ENCODE measurements at regions not wholly inside any gene's neighbourhood (a gene's known extent, or its start where the extent isn't known, plus 50 kb on each side); places are given as distances from the start of the nearest gene placed in this dataset.

- Mint-ChIP-seq H3K27ac (ENCODE audit: unreplicated experiment) (no peak overlapping the region), H3K9me3 (peaks cover 2% of the 10 kb centered on the region), H3K36me3 (ENCODE audit: low read depth) (no peaks in the 10 kb centered on the region), H3K27me3 (ENCODE audit: low read depth) (no peaks in the 10 kb centered on the region), H3K4me3 (no peak overlapping the region), H3K4me1 (no peaks in the 10 kb centered on the region)
- no peak for DNase-seq (ENCODE audit: low read depth, low spot score)
- TF ChIP-seq CTCF (conservative IDR thresholded peaks at IDR 0.05): no peak
Observed at GRCh38 chr1:71312545-71312944, 231.7 kb upstream of the ZRANB2 start.

- no peak overlapping the region for H3K4me3 Mint-ChIP-seq
- H3K27me3 Mint-ChIP-seq (ENCODE audit: low read depth): no peaks in the 10 kb centered on the region
- no peaks in the 10 kb centered on the region for H3K4me1 Mint-ChIP-seq
- no peaks in the 10 kb centered on the region for H3K36me3 Mint-ChIP-seq (ENCODE audit: low read depth)
- no peak overlapping the region for H3K27ac Mint-ChIP-seq (ENCODE audit: unreplicated experiment)
- peaks cover 2% of the 10 kb centered on the region for H3K9me3 Mint-ChIP-seq
- no peak for DNase-seq (ENCODE audit: low read depth, low spot score)
- TF ChIP-seq CTCF (conservative IDR thresholded peaks at IDR 0.05): no peak
Observed at GRCh38 chr1:71311376-71311775, 230.5 kb upstream of the ZRANB2 start.

GRCh38 chr1:71307451-71307850, 226.6 kb upstream of the ZRANB2 start:
- H3K4me1 Mint-ChIP-seq: no peaks in the 10 kb centered on the region
- no peaks in the 10 kb centered on the region for H3K27me3 Mint-ChIP-seq (ENCODE audit: low read depth)
- no peak for DNase-seq (ENCODE audit: low read depth, low spot score)
- no peak overlapping the region for H3K4me3 Mint-ChIP-seq
- TF ChIP-seq CTCF (conservative IDR thresholded peaks at IDR 0.05): no peak
- no peaks in the 10 kb centered on the region for H3K9me3 Mint-ChIP-seq
- H3K36me3 Mint-ChIP-seq (ENCODE audit: low read depth): no peaks in the 10 kb centered on the region
- H3K27ac Mint-ChIP-seq (ENCODE audit: unreplicated experiment): no peak overlapping the region

- Mint-ChIP-seq H3K4me3 (no peak overlapping the region), H3K27me3 (ENCODE audit: low read depth) (no peaks in the 10 kb centered on the region), H3K4me1 (no peaks in the 10 kb centered on the region), H3K9me3 (no peaks in the 10 kb centered on the region), H3K27ac (ENCODE audit: unreplicated experiment) (no peak overlapping the region), H3K36me3 (ENCODE audit: low read depth) (no peaks in the 10 kb centered on the region)
- DNase-seq (ENCODE audit: low read depth, low spot score): no peak
- TF ChIP-seq CTCF (conservative IDR thresholded peaks at IDR 0.05): no peak
Observed at GRCh38 chr1:71304125-71304524, 223.3 kb upstream of the ZRANB2 start.

GRCh38 chr1:71303617-71304041, 222.8 kb upstream of the ZRANB2 start:
- Mint-ChIP-seq H3K27me3 (ENCODE audit: low read depth) (no peaks in the 10 kb centered on the region), H3K27ac (ENCODE audit: unreplicated experiment) (no peak overlapping the region), H3K9me3 (no peaks in the 10 kb centered on the region), H3K4me3 (no peak overlapping the region), H3K36me3 (ENCODE audit: low read depth) (no peaks in the 10 kb centered on the region), H3K4me1 (no peaks in the 10 kb centered on the region)
- DNase-seq (ENCODE audit: low read depth, low spot score): no peak
- TF ChIP-seq CTCF (conservative IDR thresholded peaks at IDR 0.05): no peak

GRCh38 chr1:71298633-71299032, 217.8 kb upstream of the ZRANB2 start:
- no peak for TF ChIP-seq CTCF (conservative IDR thresholded peaks at IDR 0.05)
- Mint-ChIP-seq H3K9me3 (no peaks in the 10 kb centered on the region), H3K27me3 (ENCODE audit: low read depth) (no peaks in the 10 kb centered on the region), H3K4me1 (no peaks in the 10 kb centered on the region), H3K36me3 (ENCODE audit: low read depth) (no peaks in the 10 kb centered on the region), H3K27ac (ENCODE audit: unreplicated experiment) (no peak overlapping the region), H3K4me3 (no peak overlapping the region)
- no peak for DNase-seq (ENCODE audit: low read depth, low spot score)
